ENCODE measurements at regions not wholly inside any gene's neighbourhood (a gene's known extent, or its start where the extent isn't known, plus 50 kb on each side); places are given as distances from the start of the nearest gene placed in this dataset.
A peak's percentile ranks its signal among the peaks of the same experiment; 100 is the strongest.

GRCh38 chr14:56900726-56901125 is 90.4 kb upstream of the OTX2 start:
- DNase-seq, result no peak

- DNase-seq, result no peak
These were observed 89.5 kb upstream of the OTX2 start for GRCh38 chr14:56899829-56900228.

GRCh38 chr14:56896922-56897321 is 86.6 kb upstream of the OTX2 start:
- DNase-seq, result no peak

GRCh38 chr14:56896231-56896630 is 86.0 kb upstream of the OTX2 start:
- DNase-seq, result no peak

- DNase-seq, result no peak
These were observed 84.9 kb upstream of the OTX2 start for GRCh38 chr14:56895154-56895553.

- DNase-seq, result no peak
These were observed 84.3 kb upstream of the OTX2 start for GRCh38 chr14:56894591-56894991.

- no peak for DNase-seq
These were observed 82.7 kb upstream of the OTX2 start for GRCh38 chr14:56892959-56893358.

- no peak for DNase-seq
These were observed 80.9 kb upstream of the OTX2 start for GRCh38 chr14:56891226-56891625.

GRCh38 chr14:56889705-56890104 is 79.4 kb upstream of the OTX2 start:
- DNase-seq, result no peak

GRCh38 chr14:56888274-56888673 is 78.0 kb upstream of the OTX2 start:
- DNase-seq, result no peak

GRCh38 chr14:56887216-56887615 is 76.9 kb upstream of the OTX2 start:
- DNase-seq, result no peak

- DNase-seq, result no peak
These were observed 76.3 kb upstream of the OTX2 start for GRCh38 chr14:56886471-56887062.

GRCh38 chr14:56885825-56886224 is 75.5 kb upstream of the OTX2 start:
- no peak for DNase-seq

GRCh38 chr14:56884617-56885016 is 74.3 kb upstream of the OTX2 start:
- DNase-seq, result no peak

- DNase-seq, result no peak
These were observed 70.9 kb upstream of the OTX2 start for GRCh38 chr14:56881181-56881580.

GRCh38 chr14:56878766-56879165 is 68.5 kb upstream of the OTX2 start:
- no peak for DNase-seq

GRCh38 chr14:56875104-56875675 is 64.9 kb upstream of the OTX2 start:
- no peak for DNase-seq

GRCh38 chr14:56874375-56874774 is 64.1 kb upstream of the OTX2 start:
- DNase-seq, result peak in 1 of 5 donors; percentile 3

- no peak for DNase-seq
These were observed 60.1 kb upstream of the OTX2 start for GRCh38 chr14:56870336-56870735.

GRCh38 chr14:56868660-56869059 is 58.4 kb upstream of the OTX2 start:
- DNase-seq, result no peak

- no peak for DNase-seq
These were observed 52.6 kb upstream of the OTX2 start for GRCh38 chr14:56862836-56863235.

- no peak for DNase-seq
These were observed 50.2 kb upstream of the OTX2 start for GRCh38 chr14:56860441-56860840.
